Esophagus (tissue), 2 donors: ENCODE measurements at regions not wholly inside any gene's neighbourhood (a gene's known extent, or its start where the extent isn't known, plus 50 kb on each side); places are given as distances from the start of the nearest gene placed in this dataset.

ENCODE experiments used
- H3K27ac ChIP-seq, 2 donors: one replicate each; pipeline ENCODE4 v1.5.1; 2013; ENCODE audit warnings: low read depth in 2 of 2, mild to moderate bottlenecking in 2 of 2, inconsistent platforms in 1 of 2, low read length in 1 of 2, moderate library complexity in 1 of 2
- H3K27me3 ChIP-seq, 2 donors: one replicate each; pipeline ENCODE4 v1.6.1; 2013; ENCODE audit warnings: low read length in 2 of 2, control low read depth in 1 of 2, mild to moderate bottlenecking in 1 of 2; ENCODE audit not compliant: insufficient read depth in 2 of 2, control insufficient read depth in 1 of 2
- H3K36me3 ChIP-seq, 2 donors: one replicate each; pipeline ENCODE4 v1.6.1; 2013; ENCODE audit warnings: low read length in 1 of 2; ENCODE audit not compliant: control insufficient read depth in 2 of 2, insufficient read depth in 2 of 2
- H3K4me1 ChIP-seq, 2 donors: one replicate each; pipeline ENCODE4 v1.6.1; 2013; ENCODE audit warnings: low read length in 1 of 2; ENCODE audit not compliant: control insufficient read depth in 2 of 2, insufficient read depth in 2 of 2
- H3K4me3 ChIP-seq, 2 donors: one replicate each; pipeline ENCODE4 v1.5.1; 2013; ENCODE audit warnings: low read length in 2 of 2, mild to moderate bottlenecking in 2 of 2, low read depth in 1 of 2, moderate library complexity in 1 of 2
- H3K9me3 ChIP-seq, 2 donors: one replicate each; pipeline ENCODE4 v1.6.1; 2013; ENCODE audit warnings: mild to moderate bottlenecking in 2 of 2, low read depth in 1 of 2, low read length in 1 of 2, moderate library complexity in 1 of 2; ENCODE audit not compliant: control insufficient read depth in 2 of 2, insufficient read depth in 1 of 2
- WGBS, 2 donors: extraction: QIAGEN DNeasy Blood & Tissue Kit; methylation state at CpG; one replicate each; pipeline ENCODE4 v1.1.7; 2013; 5-methylcytosine and 5-hydroxymethylcytosine counted together
- donor health status: healthy with polysubstance abuse.
- donor health status: Bipolar disorder and iron deficiency.

- Histone ChIP-seq H3K27ac (no peak overlapping the region), H3K36me3 (no peaks in the 10 kb centered on the region), H3K9me3 (no peaks in the 10 kb centered on the region), H3K4me3 (no peak overlapping the region), H3K4me1 (no peaks in the 10 kb centered on the region), H3K27me3 (no peaks in the 10 kb centered on the region)
- WGBS, 2 donors, result 61 to 63% methylated on average over 4 of the region's 4 CpGs
Measured at GRCh38 chr5:135776457-135776856, 58.0 kb upstream of the SLC25A48 start.

GRCh38 chr5:135761746-135762145 lies 72.7 kb upstream of the SLC25A48 start:
- WGBS, 2 donors, result 66 to 68% methylated on average over 6 of the region's 6 CpGs
- Histone ChIP-seq H3K9me3 (no peaks in the 10 kb centered on the region), H3K27me3 (no peaks in the 10 kb centered on the region), H3K36me3 (no peaks in the 10 kb centered on the region), H3K4me3 (no peak overlapping the region), H3K27ac (no peak overlapping the region), H3K4me1 (peaks cover 0 to 2% of the 10 kb centered on the region in 2 donors)

- WGBS, 2 donors, result 89 to 91% methylated on average over 5 of the region's 5 CpGs
- no peak overlapping the region for H3K4me3 ChIP-seq
- H3K27me3 ChIP-seq, result no peaks in the 10 kb centered on the region
Measured at GRCh38 chr5:135759149-135759784, 75.2 kb upstream of the SLC25A48 start.

GRCh38 chr5:135753990-135754389 lies 80.5 kb upstream of the SLC25A48 start:
- no peak overlapping the region for H3K27ac ChIP-seq
- H3K4me3 ChIP-seq, result no peak overlapping the region
- H3K4me1 ChIP-seq, result no peaks in the 10 kb centered on the region
- H3K9me3 ChIP-seq, result peaks cover 0 to 2% of the 10 kb centered on the region in 2 donors
- no peaks in the 10 kb centered on the region for H3K36me3 ChIP-seq
- H3K27me3 ChIP-seq, result no peaks in the 10 kb centered on the region
- whole genome bisulfite sequencing, 2 donors, result 69 to 71% methylated on average over 5 of the region's 5 CpGs

More at GRCh38 chr5:135759149-135759784, 75.2 kb upstream of the SLC25A48 start:
- Histone ChIP-seq H3K27ac (no peak overlapping the region), H3K36me3 (no peaks in the 10 kb centered on the region), H3K9me3 (no peaks in the 10 kb centered on the region), H3K4me1 (peaks cover 0 to 2% of the 10 kb centered on the region in 2 donors)

DNA sequence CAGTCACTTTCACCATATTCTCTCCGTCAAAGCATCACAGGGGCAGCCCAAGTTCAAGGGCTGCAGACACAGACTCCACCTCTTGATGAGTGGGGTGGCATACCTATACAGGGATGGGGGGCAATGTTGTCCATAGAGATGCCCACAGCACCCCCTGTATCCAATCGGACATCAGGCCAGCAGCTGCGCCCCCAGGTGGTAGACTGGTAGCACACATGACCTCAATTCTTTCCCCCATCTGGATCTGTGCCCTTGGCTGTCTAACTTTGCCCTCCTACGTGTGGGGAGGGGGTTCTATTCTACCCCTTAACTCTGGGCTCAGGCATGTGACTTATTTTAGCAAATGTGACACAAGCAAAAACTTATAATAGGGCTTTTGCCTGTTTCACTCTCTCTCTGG lies 84.0 kb upstream of the SLC25A48 start:
- Histone ChIP-seq H3K36me3 (no peaks in the 10 kb centered on the region), H3K27me3 (no peaks in the 10 kb centered on the region), H3K4me3 (no peak overlapping the region), H3K27ac (no peak overlapping the region), H3K4me1 (peaks cover 0 to 3% of the 10 kb centered on the region in 2 donors), H3K9me3 (peaks cover 0 to 7% of the 10 kb centered on the region in 2 donors)
- WGBS, 2 donors, result 62 to 69% methylated on average over 4 of the region's 4 CpGs

DNA sequence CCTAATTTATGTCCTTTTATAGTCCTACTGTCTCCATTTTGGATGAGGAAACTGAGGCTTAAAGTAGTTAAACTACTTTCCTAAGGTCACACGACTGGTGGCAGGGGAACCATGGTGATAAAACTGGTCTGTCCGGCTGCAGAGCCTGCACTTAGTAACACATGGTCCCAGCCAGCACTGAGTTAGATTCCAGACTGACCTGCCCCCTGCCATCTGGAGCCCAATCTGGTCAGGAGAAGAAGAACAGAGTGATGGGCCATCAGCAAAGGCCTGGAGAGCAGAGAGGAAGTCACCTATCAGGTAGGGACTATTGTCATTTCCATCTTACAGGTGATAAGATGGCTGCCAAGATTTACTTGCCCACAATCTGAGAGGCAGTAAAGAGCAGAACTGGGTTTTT lies 86.6 kb upstream of the SLC25A48 start:
- Histone ChIP-seq H3K4me1 (peaks cover 0 to 3% of the 10 kb centered on the region in 2 donors), H3K9me3 (peaks cover 0 to 8% of the 10 kb centered on the region in 2 donors), H3K36me3 (no peaks in the 10 kb centered on the region), H3K27me3 (no peaks in the 10 kb centered on the region), H3K4me3 (no peak overlapping the region), H3K27ac (no peak overlapping the region)
- WGBS, 2 donors, result 24 to 54% methylated on average over 2 of the region's 2 CpGs

GRCh38 chr5:135745897-135746500 lies 88.5 kb upstream of the SLC25A48 start:
- Histone ChIP-seq H3K36me3 (no peaks in the 10 kb centered on the region), H3K4me1 (peaks cover 0 to 3% of the 10 kb centered on the region in 2 donors), H3K27ac (no peak overlapping the region), H3K27me3 (no peaks in the 10 kb centered on the region), H3K4me3 (no peak overlapping the region), H3K9me3 (peaks cover 0 to 8% of the 10 kb centered on the region in 2 donors)
- 84 to 88% methylated on average over 18 of the region's 18 CpGs for WGBS, 2 donors

DNA sequence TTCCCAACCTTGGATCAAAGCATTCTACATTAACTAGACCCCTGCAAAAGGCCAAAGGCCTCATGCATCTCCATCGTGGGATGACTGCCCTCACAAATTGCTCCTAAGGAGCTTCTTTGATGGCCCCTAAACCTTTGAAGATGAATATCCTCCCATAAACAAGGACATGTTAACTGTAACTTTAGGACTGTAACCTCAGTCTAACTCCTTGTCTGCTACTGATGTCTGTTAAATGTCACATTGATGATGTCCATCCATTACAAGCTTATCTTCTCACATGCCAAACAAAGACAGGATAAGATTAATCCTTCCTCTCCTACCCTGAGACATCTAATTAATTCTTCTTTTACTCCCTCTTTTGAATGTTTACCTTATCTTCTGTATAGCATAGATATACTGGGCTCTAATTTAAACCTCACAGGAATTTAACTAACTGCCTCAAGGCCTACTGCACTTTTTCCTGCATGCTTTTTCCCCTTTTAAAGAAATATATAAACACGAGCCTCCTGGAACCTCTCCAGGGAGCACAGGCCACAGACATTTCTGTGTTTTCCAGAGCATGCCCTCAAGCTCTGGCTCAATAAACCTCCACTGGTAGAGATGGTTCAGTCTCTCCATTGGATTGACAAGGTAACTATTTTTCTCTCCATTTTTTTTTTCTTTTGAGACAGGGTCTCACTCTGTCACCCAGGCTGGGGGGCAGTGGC lies 90.6 kb upstream of the SLC25A48 start:
- Histone ChIP-seq H3K36me3 (no peaks in the 10 kb centered on the region), H3K9me3 (peaks cover 0 to 6% of the 10 kb centered on the region in 2 donors), H3K27me3 (no peaks in the 10 kb centered on the region), H3K4me1 (peaks cover 0 to 3% of the 10 kb centered on the region in 2 donors), H3K4me3 (no peak overlapping the region), H3K27ac (no peak overlapping the region)
- 36 to 43% methylated on average over 2 of the region's 2 CpGs for WGBS, 2 donors

- no peaks in the 10 kb centered on the region for H3K27me3 ChIP-seq
Measured at GRCh38 chr5:135743181-135743580, 91.3 kb upstream of the SLC25A48 start.

More at GRCh38 chr5:135743181-135743580, 91.3 kb upstream of the SLC25A48 start:
- Histone ChIP-seq H3K27ac (no peak overlapping the region), H3K36me3 (no peaks in the 10 kb centered on the region), H3K4me3 (no peak overlapping the region), H3K4me1 (peaks cover 0 to 3% of the 10 kb centered on the region in 2 donors), H3K9me3 (peaks cover 0 to 6% of the 10 kb centered on the region in 2 donors)
- 84 to 88% methylated on average over 6 of the region's 6 CpGs for WGBS, 2 donors
